Activated CD4-positive, alpha-beta T cell treated with anti-CD3 and anti-CD28 coated beads for 36 hours (primary cell): ENCODE measurements at regions not wholly inside any gene's neighbourhood (a gene's known extent, or its start where the extent isn't known, plus 50 kb on each side); places are given as distances from the start of the nearest gene placed in this dataset.
"Not testable (repeated sequence)": the region's sequence is repeated elsewhere in the genome, so short reads cannot be mapped to it uniquely, and the experiment has no call there.

Experiments used
- ATAC-seq: fragments of 200-7000 bp; cut with Tn5 transposase; one replicate; pipeline ENCODE4 v1.10.0; 2021; ENCODE audit warnings: mild to moderate bottlenecking, moderate library complexity
- CTCF ChIA-PET: fragments of 350-600 bp; sonication (Branson Sonifier 250); formaldehyde crosslinking; loops from one replicate; lab custom pipeline; 2021; ENCODE audit warnings: antibody characterized with exemption; lab: Charles Lee
- POLR2A ChIA-PET: fragments of 350-600 bp; sonication (Branson Sonifier 250); formaldehyde crosslinking; loops from one replicate; lab custom pipeline; 2021; ENCODE audit warnings: antibody characterized with exemption, inconsistent platforms; lab: Charles Lee
- DNase-seq: peaks from one replicate; pipeline ENCODE4 v3.0.0-alpha.2; 2020
- H3K27ac Mint-ChIP-seq: one replicate; pipeline ENCODE4 v1.8.0; 2021; ENCODE audit warnings: mixed read lengths
- H3K27me3 Mint-ChIP-seq: one replicate; pipeline ENCODE4 v1.8.0; 2021; ENCODE audit warnings: mixed read lengths
- H3K36me3 Mint-ChIP-seq: one replicate; pipeline ENCODE4 v1.8.0; 2021; ENCODE audit warnings: low read depth, mixed read lengths
- H3K4me1 Mint-ChIP-seq: one replicate; pipeline ENCODE4 v1.8.0; 2021; ENCODE audit warnings: mixed read lengths
- H3K4me3 Mint-ChIP-seq: one replicate; pipeline ENCODE4 v1.8.0; 2021; ENCODE audit warnings: mild to moderate bottlenecking, moderate library complexity, mixed read lengths
- H3K9me3 Mint-ChIP-seq: one replicate; pipeline ENCODE4 v1.8.0; 2021; ENCODE audit warnings: low read depth, mixed read lengths
- intact Hi-C, 2 experiments: fragments of 100-400 bp; cut with DNase I in 1 of 2; cut with micrococcal nuclease in 1 of 2; formaldehyde crosslinking; loops; one replicate each; pipeline versions ENCODE4 v1.14.2 to v1.15.1; 2022 to 2024; cut with DNase I, micrococcal nuclease

DNA sequence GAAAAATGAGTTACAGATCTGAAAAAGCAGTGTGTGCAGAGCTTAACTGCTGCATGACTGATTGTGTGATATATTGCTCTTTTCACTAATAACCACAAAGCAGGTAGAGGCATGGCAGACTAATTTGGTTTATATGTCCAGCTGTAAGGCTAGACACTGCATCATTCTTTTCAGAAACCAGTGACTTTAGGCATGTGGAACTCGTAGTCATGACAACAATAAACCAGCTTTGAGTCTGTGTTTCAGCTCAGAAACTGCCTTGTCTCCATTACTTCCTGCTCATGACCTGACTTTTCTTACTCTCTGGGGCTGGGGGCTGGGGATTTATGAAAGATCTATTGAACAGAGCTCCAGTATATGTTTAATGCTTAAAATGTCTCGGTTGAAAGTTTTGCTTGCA is 146.8 kb upstream of the LRIG3 start:
- Mint-ChIP-seq H3K9me3 (no peaks in the 10 kb centered on the region), H3K4me1 (no peaks in the 10 kb centered on the region), H3K36me3 (no peaks in the 10 kb centered on the region), H3K27me3 (no peaks in the 10 kb centered on the region), H3K27ac (no peak overlapping the region), H3K4me3 (no peak overlapping the region)
- ChIA-PET CTCF (interaction anchor here (1.3 kb wide), 1 partner anchor 10 kb away, joined by 4 read pairs; no protein-coding TSS in a partner anchor), POLR2A (no interaction called here)
- DNase-seq, result no peak
- no peak for ATAC-seq
- intact Hi-C loops, result no loop called here

DNA sequence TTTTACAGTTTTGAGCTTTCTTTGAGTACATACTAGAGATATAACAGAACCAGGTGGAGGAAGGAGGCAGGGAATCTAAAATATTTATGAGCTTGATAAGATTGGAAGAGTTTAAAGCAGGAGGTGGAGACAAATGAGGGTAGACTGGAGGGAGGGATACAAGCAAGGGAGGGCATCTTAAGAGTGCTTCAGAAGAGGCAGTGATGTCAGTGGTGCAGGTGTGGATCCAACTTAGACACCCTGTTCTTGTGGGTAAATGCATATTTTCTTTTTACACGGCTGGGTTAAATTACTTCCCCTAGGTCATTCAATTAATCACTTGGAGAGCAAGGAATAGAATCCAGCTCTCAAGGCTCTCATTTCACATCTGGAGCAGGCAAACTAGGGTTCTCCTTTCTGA is 146.1 kb upstream of the LRIG3 start:
- Mint-ChIP-seq H3K27ac (no peak overlapping the region), H3K36me3 (no peaks in the 10 kb centered on the region), H3K9me3 (no peaks in the 10 kb centered on the region), H3K4me3 (no peak overlapping the region), H3K27me3 (no peaks in the 10 kb centered on the region), H3K4me1 (no peaks in the 10 kb centered on the region)
- CTCF ChIA-PET, result interaction anchor here (1.3 kb wide), 1 partner anchor 11 kb away, joined by 4 read pairs; no protein-coding TSS in a partner anchor
- DNase-seq, result no peak
- intact Hi-C loops, result no loop called here
- ATAC-seq, result no peak
- POLR2A ChIA-PET, result no interaction called here

DNA sequence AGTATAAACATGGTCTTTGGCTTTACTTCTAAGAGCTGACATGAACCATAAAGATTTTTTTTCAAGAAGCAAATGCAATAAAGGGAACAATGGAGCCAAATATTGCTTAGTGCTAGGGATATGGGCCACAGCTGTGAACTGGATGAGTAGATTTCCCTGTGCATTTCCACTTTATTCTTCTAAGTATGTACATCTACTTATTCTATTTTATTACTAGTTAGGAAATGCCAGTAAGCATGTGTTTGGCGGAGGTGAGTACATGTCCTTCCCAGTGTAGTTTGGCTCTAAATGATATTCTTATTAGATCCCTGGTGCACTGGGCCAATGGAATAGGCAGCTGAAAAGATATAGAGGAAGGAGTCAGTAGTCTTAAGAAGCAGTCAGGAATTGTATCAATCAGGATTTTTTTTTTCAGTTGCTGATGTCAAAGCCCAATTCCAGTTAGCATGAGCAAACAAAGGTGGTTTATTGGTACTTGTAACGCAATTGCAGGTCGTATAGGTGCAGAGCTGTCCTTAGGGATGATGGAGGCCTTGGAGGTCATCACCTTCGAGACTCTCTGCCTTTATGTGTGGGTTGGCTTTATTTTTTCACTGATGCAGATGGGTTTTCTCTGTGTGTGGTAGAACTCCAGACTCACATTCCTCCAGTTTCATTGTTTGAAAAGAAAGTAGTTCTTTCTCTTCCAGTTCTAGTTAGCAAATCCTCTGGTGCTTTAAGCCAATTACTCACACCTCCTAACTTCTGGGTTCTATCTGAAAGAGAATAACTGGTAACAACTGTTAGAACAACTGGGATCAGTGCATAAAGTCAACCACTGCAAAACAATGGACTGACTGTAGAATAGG is 139.0 kb upstream of the LRIG3 start:
- ChIA-PET CTCF (interaction anchor here (0.7 kb wide), 1 partner anchor 27 kb away, joined by 3 read pairs; no protein-coding TSS in a partner anchor), POLR2A (no interaction called here)

DNA sequence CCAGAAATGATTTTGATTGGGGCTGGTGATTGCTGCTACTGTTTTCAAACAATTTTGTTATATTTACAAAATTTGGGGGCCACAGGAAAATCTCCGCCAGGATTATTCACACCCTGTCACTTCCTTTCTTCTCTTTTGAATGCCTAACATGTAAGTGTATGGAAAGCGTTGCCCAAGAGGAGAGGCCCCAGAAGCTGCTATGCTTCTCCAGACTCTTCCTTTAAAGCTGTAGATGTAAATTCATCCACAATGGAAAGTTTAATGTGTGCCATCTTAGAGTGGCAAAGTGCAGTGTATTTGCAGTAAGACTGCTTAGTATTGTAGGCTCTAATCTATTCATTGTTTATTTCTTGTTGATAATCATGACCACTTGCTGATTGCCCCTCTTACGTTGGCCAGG is 136.7 kb upstream of the LRIG3 start:
- Mint-ChIP-seq H3K4me3 (no peak overlapping the region), H3K27ac (no peak overlapping the region), H3K36me3 (no peaks in the 10 kb centered on the region), H3K4me1 (peaks cover 2% of the 10 kb centered on the region), H3K9me3 (no peaks in the 10 kb centered on the region), H3K27me3 (peaks cover 5% of the 10 kb centered on the region)
- ATAC-seq, result no peak
- ChIA-PET CTCF (no interaction called here), POLR2A (no interaction called here)
- intact Hi-C loops, result no loop called here
- DNase-seq, result no peak

More for the DNA sequence above, 139.0 kb upstream of the LRIG3 start:
- H3K27me3 Mint-ChIP-seq, result peaks cover 2% of the 10 kb centered on the region
- peaks cover 2% of the 10 kb centered on the region for H3K4me1 Mint-ChIP-seq
- no peaks in the 10 kb centered on the region for H3K36me3 Mint-ChIP-seq
- no peaks in the 10 kb centered on the region for H3K9me3 Mint-ChIP-seq
- H3K4me3 Mint-ChIP-seq, result no peak overlapping the region
- intact Hi-C loops, result no loop called here
- no peak for DNase-seq
- no peak for ATAC-seq
- no peak overlapping the region for H3K27ac Mint-ChIP-seq

DNA sequence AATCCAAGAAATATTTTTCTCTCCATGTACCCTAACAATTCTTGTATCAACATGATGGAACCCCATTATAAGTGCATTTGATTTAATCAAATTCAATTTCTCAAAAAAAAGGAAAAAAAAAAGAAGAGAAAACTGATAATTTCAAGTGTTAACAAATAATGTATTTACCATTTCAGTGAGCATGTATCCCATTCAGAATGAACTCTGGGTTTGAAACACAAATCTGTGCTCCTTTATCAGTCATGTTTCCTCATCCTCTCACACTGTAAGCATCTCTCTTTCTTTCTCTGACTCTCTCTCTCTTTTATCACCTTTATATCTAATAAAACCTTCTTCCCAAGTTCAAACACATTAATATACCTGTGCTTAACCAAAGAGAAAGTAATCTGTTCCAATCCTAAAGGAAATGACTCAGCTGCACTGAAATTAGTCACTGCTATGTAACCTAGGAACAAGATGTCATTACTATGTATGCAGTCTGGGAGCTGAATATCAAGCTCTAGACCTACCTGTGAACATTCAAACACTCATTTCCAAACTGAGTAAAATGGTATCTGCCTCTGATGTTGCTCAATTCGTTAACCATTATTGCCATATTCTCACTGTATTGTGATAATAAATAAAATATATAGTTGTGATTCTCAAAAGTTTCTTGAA is 135.0 kb upstream of the LRIG3 start:
- Mint-ChIP-seq H3K27me3 (peaks cover 5% of the 10 kb centered on the region), H3K36me3 (no peaks in the 10 kb centered on the region), H3K27ac (no peak overlapping the region), H3K4me1 (peaks cover 2% of the 10 kb centered on the region), H3K4me3 (no peak overlapping the region), H3K9me3 (no peaks in the 10 kb centered on the region)
- intact Hi-C loops, result no loop called here
- DNase-seq, result no peak
- POLR2A ChIA-PET, result no interaction called here
- CTCF ChIA-PET, result no interaction called here
- ATAC-seq, result peak; percentile 98

DNA sequence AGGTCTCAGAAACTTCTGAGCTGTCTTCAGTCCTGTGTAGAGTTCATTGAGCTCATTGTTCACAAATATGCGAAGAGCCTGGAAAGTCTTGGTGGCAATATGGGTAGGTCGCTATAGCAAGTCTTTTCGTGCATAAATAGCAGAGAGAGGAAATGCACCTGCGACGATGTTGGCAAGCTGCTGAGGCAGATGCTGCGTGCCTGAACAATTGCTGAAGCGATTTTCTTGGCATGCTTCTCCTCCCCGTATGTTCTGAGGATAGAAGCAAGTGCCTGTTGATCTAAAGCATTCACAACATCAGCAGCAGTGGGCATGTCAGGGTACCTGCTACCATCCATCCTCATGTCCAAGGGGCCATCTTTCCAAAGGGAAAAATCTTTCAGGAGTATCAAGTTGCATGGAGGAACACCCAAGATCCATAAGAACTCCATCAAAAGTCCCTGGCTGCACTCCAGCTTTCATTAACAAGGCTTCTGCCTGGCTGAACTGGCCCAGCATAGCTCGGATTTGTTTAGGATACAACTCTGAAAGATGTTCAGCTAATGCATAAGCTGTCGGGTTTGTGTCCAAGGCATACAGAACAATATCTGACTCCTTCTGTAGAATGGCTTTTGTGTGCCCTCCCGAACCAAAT is 133.1 kb upstream of the LRIG3 start:
- ATAC-seq, H3K36me3 Mint-ChIP-seq, intact Hi-C loops, H3K27ac Mint-ChIP-seq, H3K27me3 Mint-ChIP-seq, H3K4me1 Mint-ChIP-seq, DNase-seq, H3K9me3 Mint-ChIP-seq, POLR2A ChIA-PET, CTCF ChIA-PET, H3K4me3 Mint-ChIP-seq: not testable (repeated sequence)

DNA sequence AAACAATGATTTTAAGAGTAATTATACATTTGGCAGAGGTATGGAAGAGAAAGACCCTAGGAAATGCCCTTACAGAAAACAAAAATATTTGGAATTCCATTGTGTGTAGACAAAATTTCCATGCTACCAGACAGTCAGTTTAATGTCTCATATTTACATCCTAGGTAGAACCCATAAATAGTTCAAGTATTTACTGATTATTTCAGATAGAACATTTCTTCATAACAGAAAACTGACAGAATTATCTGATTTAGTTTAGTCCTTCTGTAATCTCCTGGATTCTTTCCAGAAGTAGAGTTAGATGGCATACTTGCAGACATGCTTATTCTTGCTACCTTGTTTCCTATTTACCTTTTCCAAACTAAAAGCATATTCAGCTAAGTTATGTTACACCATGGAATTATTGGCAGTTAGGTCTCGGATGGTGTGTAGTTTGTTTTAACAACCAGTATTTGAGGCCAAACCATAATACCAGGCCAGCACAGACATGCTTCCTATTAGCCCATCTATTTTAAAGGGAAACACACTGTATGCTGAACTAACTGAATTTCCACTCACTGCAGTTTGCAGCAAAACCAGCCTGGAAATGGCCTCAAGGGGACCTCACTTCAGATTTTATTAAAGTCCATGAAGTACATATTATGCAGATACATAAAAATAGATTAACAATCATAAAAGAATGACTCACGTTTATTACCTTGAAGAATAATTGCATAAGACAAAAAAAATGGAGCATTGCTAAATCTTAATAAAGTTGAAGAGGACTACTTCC is 126.6 kb upstream of the LRIG3 start:
- ChIA-PET POLR2A (no interaction called here), CTCF (no interaction called here)
- no peaks in the 10 kb centered on the region for H3K4me1 Mint-ChIP-seq
- ATAC-seq, result no peak
- intact Hi-C loops, result no loop called here
- H3K27ac Mint-ChIP-seq, result no peak overlapping the region
- H3K27me3 Mint-ChIP-seq, result peaks cover 2% of the 10 kb centered on the region
- H3K9me3 Mint-ChIP-seq, result peaks cover 2% of the 10 kb centered on the region
- DNase-seq, result no peak
- H3K36me3 Mint-ChIP-seq, result no peaks in the 10 kb centered on the region
- H3K4me3 Mint-ChIP-seq, result no peak overlapping the region

DNA sequence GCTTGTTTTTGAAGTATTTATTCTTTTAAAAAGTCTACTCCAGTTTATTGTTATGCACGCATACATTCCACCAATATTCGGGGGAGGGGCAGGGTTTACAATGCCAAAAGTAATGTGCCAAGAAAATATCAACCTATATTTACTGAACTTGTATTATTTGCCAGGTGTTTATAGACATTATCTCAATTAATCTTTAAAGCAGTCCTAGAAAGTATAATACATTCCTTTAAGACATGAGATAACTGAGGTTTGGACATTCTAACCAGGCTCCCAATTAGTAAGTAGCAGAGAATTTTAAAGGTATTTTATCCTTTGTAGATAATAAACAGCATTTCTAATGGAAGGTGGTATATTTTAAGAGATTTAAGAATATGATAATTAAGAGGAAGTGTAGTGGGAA is 124.5 kb upstream of the LRIG3 start:
- CTCF ChIA-PET, result no interaction called here
- H3K9me3 Mint-ChIP-seq, result peaks cover 2% of the 10 kb centered on the region
- peaks cover 2% of the 10 kb centered on the region for H3K27me3 Mint-ChIP-seq
- no peak overlapping the region for H3K27ac Mint-ChIP-seq
- no peaks in the 10 kb centered on the region for H3K4me1 Mint-ChIP-seq
- H3K36me3 Mint-ChIP-seq, result no peaks in the 10 kb centered on the region
- intact Hi-C loops, result no loop called here
- H3K4me3 Mint-ChIP-seq, result no peak overlapping the region
- no peak for ATAC-seq
- POLR2A ChIA-PET, result no interaction called here
- no peak for DNase-seq

DNA sequence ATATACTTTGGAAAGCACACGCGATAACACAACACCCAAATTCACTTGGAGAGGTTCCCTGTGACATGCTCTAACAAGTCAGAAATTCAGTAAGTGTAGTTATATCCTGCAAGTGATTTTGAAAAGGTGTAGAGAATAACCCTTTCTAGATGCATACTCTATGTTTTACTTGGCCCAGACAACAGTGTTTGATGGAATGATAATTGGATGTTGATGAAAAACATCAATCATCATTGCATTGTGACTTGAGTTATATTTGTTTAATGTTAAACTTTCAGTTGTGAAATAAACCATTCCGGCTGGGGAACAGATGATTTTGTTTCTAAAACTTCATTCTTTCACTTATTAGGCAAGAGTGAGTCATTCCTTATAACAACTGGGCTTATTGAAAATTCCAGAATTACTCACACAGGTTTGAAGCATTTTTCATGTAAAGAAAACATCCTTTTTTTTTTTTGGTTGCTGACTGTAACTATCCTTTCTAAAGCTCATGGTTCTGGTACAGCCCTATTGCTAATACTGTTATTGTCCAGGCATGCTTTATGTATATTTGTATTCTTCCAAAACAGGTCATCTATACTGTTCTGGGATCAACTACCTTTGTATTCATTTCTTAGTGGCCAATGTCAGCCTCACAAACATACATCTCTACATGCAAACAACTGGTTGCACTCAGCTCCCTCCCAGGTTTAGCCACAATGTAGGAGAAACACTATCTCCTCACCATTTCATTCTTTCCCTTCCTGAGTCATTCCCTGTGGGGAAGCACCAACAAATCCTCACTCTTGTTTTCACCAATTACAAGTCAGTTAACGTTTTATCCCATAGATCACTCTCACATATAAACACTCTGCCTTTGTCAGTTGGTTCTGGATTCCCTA is 121.2 kb upstream of the LRIG3 start:
- ChIA-PET CTCF (interaction anchor here (1.0 kb wide), 1 partner anchor 12 kb away, joined by 3 read pairs; no protein-coding TSS in a partner anchor), POLR2A (no interaction called here)
- ATAC-seq (no peak), DNase-seq (no peak)
- H3K4me1 Mint-ChIP-seq, result no peaks in the 10 kb centered on the region
- H3K4me3 Mint-ChIP-seq, result no peak overlapping the region
- intact Hi-C loops, result no loop called here
- H3K27me3 Mint-ChIP-seq, result peaks cover 2% of the 10 kb centered on the region
- peaks cover 2% of the 10 kb centered on the region for H3K9me3 Mint-ChIP-seq
- H3K27ac Mint-ChIP-seq, result no peak overlapping the region
- H3K36me3 Mint-ChIP-seq, result no peaks in the 10 kb centered on the region

DNA sequence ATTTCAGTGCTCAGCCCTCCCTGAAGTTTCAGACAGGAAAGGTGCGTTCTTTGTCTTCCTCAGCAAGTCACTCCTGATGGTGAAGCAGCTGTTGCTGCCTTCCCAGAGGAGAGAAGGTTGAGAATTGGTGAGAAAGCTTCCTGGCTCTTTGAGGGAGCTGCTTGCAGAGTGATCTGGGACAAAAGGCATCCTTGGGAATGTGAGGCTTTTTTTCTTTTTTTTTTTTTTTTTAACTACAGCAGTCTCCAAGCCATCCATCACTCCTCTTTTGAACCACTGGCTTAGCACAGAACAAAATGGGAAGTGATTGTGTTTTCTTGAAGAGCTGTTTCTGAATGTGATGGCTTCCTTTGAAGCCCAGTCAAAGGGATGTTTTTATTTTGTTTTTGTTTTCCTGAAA is 120.4 kb upstream of the LRIG3 start:
- peaks cover 2% of the 10 kb centered on the region for H3K9me3 Mint-ChIP-seq
- no peak overlapping the region for H3K4me3 Mint-ChIP-seq
- H3K27ac Mint-ChIP-seq, result no peak overlapping the region
- intact Hi-C loops, result no loop called here
- ATAC-seq (no peak), DNase-seq (no peak)
- no peaks in the 10 kb centered on the region for H3K36me3 Mint-ChIP-seq
- peaks cover 2% of the 10 kb centered on the region for H3K27me3 Mint-ChIP-seq
- ChIA-PET CTCF (interaction anchor here (1.0 kb wide), 1 partner anchor 12 kb away, joined by 3 read pairs; no protein-coding TSS in a partner anchor), POLR2A (no interaction called here)
- no peaks in the 10 kb centered on the region for H3K4me1 Mint-ChIP-seq
